ENCODE measurements at regions not wholly inside any gene's neighbourhood (a gene's known extent, or its start where the extent isn't known, plus 50 kb on each side); places are given as distances from the start of the nearest gene placed in this dataset.

DNA sequence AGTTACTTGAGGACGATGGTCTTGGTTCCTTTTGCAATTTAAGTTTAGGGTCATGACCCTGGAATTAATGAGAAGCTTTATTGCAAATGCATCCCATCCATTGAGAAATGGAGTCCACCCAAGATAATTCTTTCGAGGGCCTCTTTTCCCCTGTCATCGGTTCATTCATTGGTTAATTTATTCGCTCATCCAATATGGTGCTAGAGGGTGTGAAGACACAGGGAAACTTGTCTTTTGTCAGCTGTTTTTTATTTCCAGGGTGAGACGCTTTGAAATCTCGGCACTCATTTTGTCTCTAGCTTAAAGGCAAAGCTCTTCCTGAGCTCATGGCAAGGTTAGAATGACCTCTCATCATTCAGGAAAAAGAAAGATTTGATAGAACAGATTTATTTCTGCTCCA lies 464.2 kb upstream of the EEF2KMT start:
- ATAC-seq (no peak), DNase-seq (ENCODE audit: low spot score) (no peak)
- no peak overlapping the region for H3K27ac Mint-ChIP-seq
- H3K36me3 Mint-ChIP-seq, result peaks cover 13% of the 10 kb centered on the region
- no peak overlapping the region for H3K4me3 Mint-ChIP-seq
- H3K27me3 Mint-ChIP-seq, result no peaks in the 10 kb centered on the region
- peaks cover 16% of the 10 kb centered on the region for H3K9me3 Mint-ChIP-seq
- peaks cover 11 to 12% of the 10 kb centered on the region in 2 donors for H3K4me1 Mint-ChIP-seq (ENCODE audit: low read depth in 2 of 2)

DNA sequence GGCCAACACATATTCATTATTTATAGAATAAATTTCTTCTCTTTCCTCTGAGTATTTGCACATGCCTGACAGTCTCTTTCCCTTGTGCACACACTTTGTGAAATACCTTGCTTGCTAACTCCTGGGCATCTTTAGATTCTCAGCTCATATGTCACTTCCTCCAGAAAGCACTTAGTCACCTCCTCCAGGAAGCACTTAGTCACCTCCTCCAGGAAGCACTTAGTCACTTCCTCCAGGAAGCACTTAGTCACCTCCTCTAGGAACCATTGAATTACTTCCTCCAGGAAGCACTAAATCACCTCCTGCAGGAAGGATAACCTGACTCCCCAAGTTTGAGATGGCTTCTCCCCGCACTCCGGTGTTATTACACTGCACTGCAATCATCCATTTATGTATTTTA lies 462.5 kb upstream of the EEF2KMT start:
- Mint-ChIP-seq H3K9me3 (peaks cover 16% of the 10 kb centered on the region), H3K4me1 (ENCODE audit: low read depth in 2 of 2) (peaks cover 11 to 12% of the 10 kb centered on the region in 2 donors), H3K27ac (peak overlapping the region in 1 of 2 donors; percentile 49), H3K36me3 (peaks cover 13% of the 10 kb centered on the region), H3K27me3 (no peaks in the 10 kb centered on the region), H3K4me3 (no peak overlapping the region)
- DNase-seq (ENCODE audit: low spot score) (no peak), ATAC-seq (peak in 1 of 2 donors; percentile 38)

DNA sequence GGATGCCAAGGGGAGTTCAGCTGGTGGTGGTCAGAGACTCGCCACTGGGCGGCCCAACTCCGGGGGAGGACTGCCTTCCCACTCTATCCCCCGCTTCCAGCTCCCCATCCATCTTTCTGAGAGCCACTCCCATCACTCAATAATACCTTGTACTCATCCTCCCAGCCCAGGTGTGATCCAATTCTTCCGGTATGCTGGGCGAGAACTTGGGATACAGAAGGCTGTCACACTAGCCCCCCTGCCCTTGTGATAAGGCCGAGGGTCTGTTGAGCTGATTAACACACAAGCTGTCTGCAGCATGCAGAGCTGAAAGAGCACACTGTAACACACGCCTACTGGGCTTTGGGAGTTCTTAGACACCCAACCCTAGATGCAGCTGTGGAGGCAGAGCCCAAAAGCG lies 460.4 kb upstream of the EEF2KMT start:
- Mint-ChIP-seq H3K36me3 (peaks cover 13% of the 10 kb centered on the region), H3K4me1 (ENCODE audit: low read depth in 2 of 2) (peaks cover 11 to 12% of the 10 kb centered on the region in 2 donors), H3K27me3 (no peaks in the 10 kb centered on the region), H3K4me3 (no peak overlapping the region), H3K27ac (no peak overlapping the region), H3K9me3 (peaks cover 16% of the 10 kb centered on the region)
- ATAC-seq, result no peak
- DNase-seq (ENCODE audit: low spot score), result no peak

DNA sequence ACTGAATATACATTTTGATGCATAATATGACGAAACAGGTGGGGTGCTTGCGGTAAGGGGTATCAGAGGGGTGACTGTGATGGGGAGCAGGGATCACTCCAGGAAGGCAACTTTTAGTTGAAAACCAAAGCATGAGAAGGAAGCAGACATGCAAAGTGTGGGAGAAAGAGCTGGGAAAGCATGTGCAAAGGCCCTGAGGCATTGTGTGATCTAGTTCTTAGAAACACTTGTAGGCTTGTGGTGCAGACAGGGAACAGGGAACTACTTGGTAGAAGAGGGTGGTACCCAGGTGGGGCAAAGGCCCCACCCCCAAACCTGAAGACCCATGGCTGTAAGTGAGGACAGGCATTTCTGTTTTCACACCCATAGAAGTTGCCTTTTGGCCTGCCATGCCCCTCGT lies 459.9 kb upstream of the EEF2KMT start:
- ATAC-seq, result no peak
- no peak for DNase-seq (ENCODE audit: low spot score)
- no peak overlapping the region for H3K4me3 Mint-ChIP-seq
- peaks cover 11 to 12% of the 10 kb centered on the region in 2 donors for H3K4me1 Mint-ChIP-seq (ENCODE audit: low read depth in 2 of 2)
- no peak overlapping the region for H3K27ac Mint-ChIP-seq
- H3K9me3 Mint-ChIP-seq, result peaks cover 16% of the 10 kb centered on the region
- peaks cover 13% of the 10 kb centered on the region for H3K36me3 Mint-ChIP-seq
- H3K27me3 Mint-ChIP-seq, result no peaks in the 10 kb centered on the region

DNA sequence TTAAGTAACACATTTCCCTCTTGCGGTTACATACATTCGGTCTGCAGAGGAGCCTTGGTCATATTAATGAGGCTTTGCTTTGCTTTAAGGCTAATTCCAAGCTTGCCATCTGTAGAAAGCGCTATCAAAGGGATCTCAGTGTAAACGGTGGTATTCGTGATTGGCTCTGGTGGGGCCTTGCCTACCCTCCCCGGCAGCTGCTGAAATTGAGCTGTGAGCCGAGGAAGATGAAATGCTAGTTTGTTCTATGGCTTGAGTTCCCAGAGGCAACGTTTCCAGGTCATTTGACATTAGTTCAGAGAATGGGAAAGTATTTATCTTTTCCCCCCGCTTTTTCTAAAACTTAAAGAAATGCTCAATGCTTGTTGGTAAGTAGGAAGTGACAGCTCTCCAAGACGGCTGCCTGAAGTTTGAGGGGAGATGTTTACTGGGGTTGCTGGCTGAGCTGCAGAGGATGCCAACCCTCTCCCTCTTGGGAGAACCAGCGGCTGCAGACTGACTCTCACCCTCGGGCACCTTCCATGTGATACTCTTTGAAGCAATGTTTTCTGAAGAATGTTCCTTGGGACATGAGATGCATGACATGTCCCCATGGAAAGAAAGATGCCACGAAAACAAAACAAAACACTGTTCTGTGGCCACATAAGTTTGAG lies 458.7 kb upstream of the EEF2KMT start:
- no peak for ATAC-seq
- peaks cover 11 to 12% of the 10 kb centered on the region in 2 donors for H3K4me1 Mint-ChIP-seq (ENCODE audit: low read depth in 2 of 2)
- peaks cover 13% of the 10 kb centered on the region for H3K9me3 Mint-ChIP-seq
- peaks cover 13% of the 10 kb centered on the region for H3K36me3 Mint-ChIP-seq
- no peaks in the 10 kb centered on the region for H3K27me3 Mint-ChIP-seq
- DNase-seq (ENCODE audit: low spot score), result no peak
- no peak overlapping the region for H3K27ac Mint-ChIP-seq
- H3K4me3 Mint-ChIP-seq, result no peak overlapping the region

DNA sequence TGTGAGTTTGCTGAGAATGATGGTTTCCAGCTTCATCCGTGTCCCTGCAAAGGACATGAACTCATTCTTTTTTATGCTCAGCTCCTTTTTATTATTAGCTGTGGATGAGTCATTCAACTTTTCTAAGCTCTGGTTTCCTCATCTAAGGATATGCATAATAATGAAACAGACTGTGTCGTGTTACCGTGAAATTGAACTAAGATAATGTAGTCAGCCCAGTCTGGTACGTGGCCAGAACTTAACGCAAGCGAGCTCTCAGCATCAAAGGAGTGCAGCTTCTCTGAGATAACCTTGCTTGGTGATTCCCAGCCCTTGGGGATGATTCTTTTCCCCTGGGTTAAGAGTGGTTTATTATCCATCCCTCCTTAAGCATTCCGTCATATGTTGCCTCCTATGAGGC lies 454.3 kb upstream of the EEF2KMT start:
- Mint-ChIP-seq H3K9me3 (no peaks in the 10 kb centered on the region), H3K36me3 (no peaks in the 10 kb centered on the region), H3K4me1 (ENCODE audit: low read depth in 2 of 2) (no peaks in the 10 kb centered on the region), H3K27me3 (peaks cover 0 to 8% of the 10 kb centered on the region in 2 donors), H3K4me3 (no peak overlapping the region), H3K27ac (no peak overlapping the region)
- ATAC-seq (no peak), DNase-seq (ENCODE audit: low spot score) (no peak)

DNA sequence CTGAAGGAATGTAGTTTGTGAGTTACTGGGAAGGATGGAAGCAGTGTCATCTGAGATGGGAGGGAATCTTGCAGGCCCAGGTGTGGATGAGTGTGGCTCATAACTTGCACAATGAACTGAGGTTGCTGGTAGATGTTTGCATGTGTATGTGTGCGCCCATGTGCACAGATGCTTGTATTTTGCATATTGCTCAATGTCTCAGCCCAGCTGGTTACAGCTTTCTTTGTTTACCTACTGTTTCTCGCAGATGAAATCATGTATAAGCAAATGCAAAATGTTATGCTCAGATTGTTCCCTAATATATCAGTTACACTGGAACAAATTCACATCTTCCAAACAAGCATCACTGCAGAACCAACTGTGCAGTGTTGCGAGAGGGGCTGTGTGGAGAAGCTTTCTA lies 452.2 kb upstream of the EEF2KMT start:
- Mint-ChIP-seq H3K36me3 (no peaks in the 10 kb centered on the region), H3K4me3 (no peak overlapping the region), H3K27ac (no peak overlapping the region), H3K27me3 (peaks cover 0 to 8% of the 10 kb centered on the region in 2 donors), H3K4me1 (ENCODE audit: low read depth in 2 of 2) (no peaks in the 10 kb centered on the region), H3K9me3 (no peaks in the 10 kb centered on the region)
- no peak for DNase-seq (ENCODE audit: low spot score)
- no peak for ATAC-seq

DNA sequence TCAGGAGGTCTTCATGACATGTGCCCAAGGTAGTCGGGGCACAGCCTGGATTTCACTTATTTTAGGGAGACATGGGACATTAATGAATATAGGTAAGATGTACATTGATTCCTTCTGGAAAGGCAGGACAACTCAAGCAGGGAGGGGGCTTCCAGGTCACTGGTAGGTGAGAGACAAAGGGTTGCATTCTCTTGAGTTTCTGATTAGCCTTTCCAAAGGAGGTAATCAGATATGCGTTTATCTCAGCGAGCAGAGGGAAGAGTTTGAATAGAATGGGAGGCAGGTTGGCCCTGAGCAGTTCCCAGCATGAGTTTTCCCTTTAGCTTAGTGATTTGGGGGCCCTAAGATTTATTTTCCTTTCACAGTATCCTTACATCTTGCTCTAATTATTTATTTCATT lies 443.8 kb upstream of the EEF2KMT start:
- DNase-seq (ENCODE audit: low spot score) (no peak), ATAC-seq (no peak)
- Mint-ChIP-seq H3K27me3 (peaks cover 17 to 31% of the 10 kb centered on the region in 2 donors), H3K36me3 (no peaks in the 10 kb centered on the region), H3K9me3 (no peaks in the 10 kb centered on the region), H3K27ac (no peak overlapping the region), H3K4me1 (ENCODE audit: low read depth in 2 of 2) (no peaks in the 10 kb centered on the region), H3K4me3 (no peak overlapping the region)

DNA sequence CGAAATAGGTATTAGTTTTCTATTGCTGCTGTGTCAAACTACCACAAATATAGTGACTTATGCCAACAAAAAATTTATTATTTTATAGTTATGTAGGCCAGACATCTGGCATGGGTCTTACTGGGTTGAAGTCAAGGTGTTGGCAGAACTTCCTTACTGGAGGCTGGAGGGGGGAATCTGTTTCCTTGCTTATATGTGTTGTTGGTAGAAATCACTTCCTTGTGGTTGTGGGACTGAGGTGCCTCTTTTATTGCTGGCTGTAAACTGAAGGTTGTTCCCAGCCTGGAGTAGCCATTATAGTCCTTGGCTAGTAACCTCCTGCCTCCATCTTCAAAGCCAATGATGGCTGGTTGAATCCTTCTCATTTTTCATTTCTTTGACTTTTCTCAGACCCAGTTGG lies 439.8 kb upstream of the EEF2KMT start:
- H3K36me3 Mint-ChIP-seq, result no peaks in the 10 kb centered on the region
- no peaks in the 10 kb centered on the region for H3K4me1 Mint-ChIP-seq (ENCODE audit: low read depth in 2 of 2)
- no peaks in the 10 kb centered on the region for H3K9me3 Mint-ChIP-seq
- ATAC-seq, result no peak
- no peak for DNase-seq (ENCODE audit: low spot score)
- H3K27ac Mint-ChIP-seq, result no peak overlapping the region
- H3K27me3 Mint-ChIP-seq, result peaks cover 16 to 26% of the 10 kb centered on the region in 2 donors
- no peak overlapping the region for H3K4me3 Mint-ChIP-seq

DNA sequence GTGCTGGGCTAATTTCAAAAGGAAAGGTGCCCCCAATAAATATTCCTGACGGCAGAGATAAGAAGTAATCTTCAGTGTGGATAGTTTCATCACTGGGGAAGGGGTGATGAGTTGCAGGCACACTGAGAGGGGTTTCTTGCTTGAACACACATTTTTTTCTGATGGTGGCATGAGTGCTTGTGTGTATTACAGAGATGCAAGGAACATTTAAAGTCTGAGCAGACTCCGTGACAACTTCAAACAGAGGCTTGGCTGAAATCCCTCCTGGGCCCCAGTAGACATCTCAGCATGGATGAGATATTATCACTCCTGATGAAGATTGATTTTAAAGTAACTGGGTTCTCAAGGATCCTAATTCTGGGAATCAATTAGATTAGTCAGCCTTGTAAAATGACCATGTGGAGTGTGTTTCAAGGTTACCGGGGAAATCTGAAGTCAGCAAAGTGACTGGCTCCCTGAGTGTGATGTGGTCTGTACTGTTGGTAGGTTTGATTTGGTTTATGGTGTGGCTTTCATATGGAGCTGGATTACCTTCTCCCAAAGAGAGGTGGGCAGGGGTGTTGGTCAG lies 435.8 kb upstream of the EEF2KMT start:
- no peak overlapping the region for H3K4me3 Mint-ChIP-seq
- H3K27me3 Mint-ChIP-seq, result peaks cover 10 to 19% of the 10 kb centered on the region in 2 donors
- no peak for DNase-seq (ENCODE audit: low spot score)
- H3K4me1 Mint-ChIP-seq (ENCODE audit: low read depth in 2 of 2), result no peaks in the 10 kb centered on the region
- H3K36me3 Mint-ChIP-seq, result no peaks in the 10 kb centered on the region
- no peak for ATAC-seq
- no peaks in the 10 kb centered on the region for H3K9me3 Mint-ChIP-seq
- H3K27ac Mint-ChIP-seq, result no peak overlapping the region

DNA sequence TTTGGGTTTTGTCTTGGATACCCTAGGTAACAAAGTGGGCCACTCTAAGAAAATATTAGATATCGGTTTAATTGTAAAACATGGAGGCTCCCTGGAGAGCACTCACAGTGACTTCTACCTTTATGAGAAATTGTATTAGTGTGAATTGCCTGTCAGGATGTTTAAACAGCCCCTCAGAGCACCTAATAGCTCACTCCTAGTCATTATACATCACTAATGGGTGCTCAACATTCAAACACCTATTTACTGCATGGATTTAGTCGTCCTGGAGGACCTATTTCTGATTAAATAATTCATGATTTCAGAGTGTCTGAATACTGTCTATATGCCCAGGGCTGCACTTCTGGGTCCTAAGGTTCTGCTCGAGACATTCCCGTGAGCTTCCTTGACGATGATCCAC lies 430.2 kb upstream of the EEF2KMT start:
- no peak for ATAC-seq
- Mint-ChIP-seq H3K27ac (no peak overlapping the region), H3K9me3 (no peaks in the 10 kb centered on the region), H3K27me3 (peaks cover 7 to 11% of the 10 kb centered on the region in 2 donors), H3K4me1 (ENCODE audit: low read depth in 2 of 2) (no peaks in the 10 kb centered on the region), H3K36me3 (no peaks in the 10 kb centered on the region), H3K4me3 (no peak overlapping the region)
- DNase-seq (ENCODE audit: low spot score), result no peak

DNA sequence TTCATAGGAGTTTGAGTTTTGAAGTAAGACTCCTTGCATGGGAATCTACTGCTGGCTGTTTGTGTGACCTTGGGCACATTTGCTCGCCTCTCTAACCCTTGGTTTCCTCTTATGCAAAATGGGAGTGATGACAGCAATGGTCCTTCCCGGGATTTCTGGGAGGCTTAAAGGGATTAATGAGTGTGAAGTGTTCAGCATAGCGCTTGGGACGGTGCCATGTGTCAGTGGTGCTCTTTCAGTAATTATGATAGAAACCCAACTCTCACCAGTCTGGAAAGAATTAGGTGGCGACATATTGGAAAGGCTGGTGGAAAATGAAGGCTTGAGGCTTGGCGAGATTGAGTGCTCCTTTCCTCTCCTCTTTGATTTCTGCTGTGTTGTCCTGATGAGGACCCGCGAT lies 429.2 kb upstream of the EEF2KMT start:
- no peak overlapping the region for H3K27ac Mint-ChIP-seq
- peaks cover 13 to 16% of the 10 kb centered on the region in 2 donors for H3K27me3 Mint-ChIP-seq
- no peak overlapping the region for H3K4me3 Mint-ChIP-seq
- DNase-seq (ENCODE audit: low spot score) (no peak), ATAC-seq (no peak)
- no peaks in the 10 kb centered on the region for H3K4me1 Mint-ChIP-seq (ENCODE audit: low read depth in 2 of 2)
- no peaks in the 10 kb centered on the region for H3K36me3 Mint-ChIP-seq
- H3K9me3 Mint-ChIP-seq, result no peaks in the 10 kb centered on the region

DNA sequence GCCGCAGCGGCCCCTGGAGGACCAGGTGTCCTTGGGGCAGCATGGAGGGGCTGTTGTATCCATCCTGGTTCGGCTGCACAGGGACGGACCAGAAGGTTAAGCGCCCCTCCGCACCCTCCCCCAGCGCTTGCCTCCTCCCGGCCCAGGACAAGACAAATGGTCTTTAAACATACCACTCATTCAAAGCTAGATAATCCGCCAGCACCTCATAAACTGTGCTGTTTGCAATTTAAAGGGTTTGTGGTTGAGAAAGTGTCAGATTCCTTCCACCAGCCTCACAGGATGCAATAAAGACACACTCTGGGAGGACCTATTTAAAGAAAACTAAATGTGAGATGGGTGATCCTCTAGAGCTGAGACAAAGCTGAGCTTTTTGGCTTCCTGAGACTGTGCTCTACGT lies 426.2 kb upstream of the EEF2KMT start:
- Mint-ChIP-seq H3K4me1 (ENCODE audit: low read depth in 2 of 2) (no peaks in the 10 kb centered on the region), H3K9me3 (no peaks in the 10 kb centered on the region), H3K27ac (no peak overlapping the region), H3K27me3 (peaks cover 17 to 21% of the 10 kb centered on the region in 2 donors), H3K4me3 (no peak overlapping the region), H3K36me3 (no peaks in the 10 kb centered on the region)
- ATAC-seq (no peak), DNase-seq (ENCODE audit: low spot score) (no peak)

DNA sequence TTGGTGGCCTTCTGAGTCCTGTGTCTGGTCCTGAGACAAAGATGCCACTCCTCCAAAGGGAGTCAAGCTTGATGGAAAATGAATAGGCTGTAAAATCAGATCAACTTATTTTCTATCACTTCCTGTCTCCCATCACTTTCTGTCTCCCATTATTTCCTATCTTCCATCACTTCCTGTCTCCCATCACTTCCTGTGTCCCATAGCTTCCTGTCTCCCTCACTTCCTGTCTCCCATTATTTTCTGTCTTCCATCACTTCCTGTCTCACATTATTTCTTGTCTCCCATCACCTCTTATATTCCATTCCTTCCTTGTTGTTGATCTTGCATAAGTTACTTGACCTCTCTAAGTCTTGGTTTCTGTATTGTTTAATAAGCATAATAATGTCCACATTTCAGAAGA lies 418.5 kb upstream of the EEF2KMT start:
- Mint-ChIP-seq H3K36me3 (peaks cover 6% of the 10 kb centered on the region), H3K9me3 (peaks cover 7% of the 10 kb centered on the region), H3K4me3 (no peak overlapping the region), H3K27me3 (peaks cover 17 to 28% of the 10 kb centered on the region in 2 donors), H3K27ac (no peak overlapping the region), H3K4me1 (ENCODE audit: low read depth in 2 of 2) (no peaks in the 10 kb centered on the region)
- ATAC-seq, result no peak
- DNase-seq (ENCODE audit: low spot score), result no peak

DNA sequence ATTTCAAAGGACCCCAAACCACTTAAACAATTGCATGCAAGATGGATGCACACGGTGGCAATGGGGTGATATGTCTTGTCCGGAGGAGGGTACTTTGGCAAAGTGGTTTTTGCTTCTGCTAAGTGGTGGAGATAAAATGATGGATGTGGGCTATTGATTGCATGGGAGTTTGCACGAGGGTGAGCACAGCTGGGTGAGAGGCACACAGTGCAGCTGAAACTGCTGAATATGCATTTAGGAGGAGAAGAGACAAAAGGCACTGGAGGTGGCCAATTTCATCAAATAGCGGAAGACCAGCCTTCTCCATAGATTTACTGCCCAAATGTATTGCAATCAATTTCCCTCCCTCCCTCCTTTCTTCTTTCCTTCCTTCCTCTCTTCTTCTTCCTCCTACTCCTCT lies 414.4 kb upstream of the EEF2KMT start:
- no peak for ATAC-seq
- no peak overlapping the region for H3K4me3 Mint-ChIP-seq
- H3K4me1 Mint-ChIP-seq (ENCODE audit: low read depth in 2 of 2), result no peaks in the 10 kb centered on the region
- no peak for DNase-seq (ENCODE audit: low spot score)
- H3K27ac Mint-ChIP-seq, result no peak overlapping the region
- peaks cover 6% of the 10 kb centered on the region for H3K36me3 Mint-ChIP-seq
- peaks cover 16 to 20% of the 10 kb centered on the region in 2 donors for H3K27me3 Mint-ChIP-seq
- H3K9me3 Mint-ChIP-seq, result peaks cover 7% of the 10 kb centered on the region
